ENCODE measurements at regions not wholly inside any gene's neighbourhood (a gene's known extent, or its start where the extent isn't known, plus 50 kb on each side); places are given as distances from the start of the nearest gene placed in this dataset.

GRCh38 chr6:4262526-4262925 lies 127.2 kb upstream of the ECI2 start (continued):
- TF ChIP-seq, protein P1, sequence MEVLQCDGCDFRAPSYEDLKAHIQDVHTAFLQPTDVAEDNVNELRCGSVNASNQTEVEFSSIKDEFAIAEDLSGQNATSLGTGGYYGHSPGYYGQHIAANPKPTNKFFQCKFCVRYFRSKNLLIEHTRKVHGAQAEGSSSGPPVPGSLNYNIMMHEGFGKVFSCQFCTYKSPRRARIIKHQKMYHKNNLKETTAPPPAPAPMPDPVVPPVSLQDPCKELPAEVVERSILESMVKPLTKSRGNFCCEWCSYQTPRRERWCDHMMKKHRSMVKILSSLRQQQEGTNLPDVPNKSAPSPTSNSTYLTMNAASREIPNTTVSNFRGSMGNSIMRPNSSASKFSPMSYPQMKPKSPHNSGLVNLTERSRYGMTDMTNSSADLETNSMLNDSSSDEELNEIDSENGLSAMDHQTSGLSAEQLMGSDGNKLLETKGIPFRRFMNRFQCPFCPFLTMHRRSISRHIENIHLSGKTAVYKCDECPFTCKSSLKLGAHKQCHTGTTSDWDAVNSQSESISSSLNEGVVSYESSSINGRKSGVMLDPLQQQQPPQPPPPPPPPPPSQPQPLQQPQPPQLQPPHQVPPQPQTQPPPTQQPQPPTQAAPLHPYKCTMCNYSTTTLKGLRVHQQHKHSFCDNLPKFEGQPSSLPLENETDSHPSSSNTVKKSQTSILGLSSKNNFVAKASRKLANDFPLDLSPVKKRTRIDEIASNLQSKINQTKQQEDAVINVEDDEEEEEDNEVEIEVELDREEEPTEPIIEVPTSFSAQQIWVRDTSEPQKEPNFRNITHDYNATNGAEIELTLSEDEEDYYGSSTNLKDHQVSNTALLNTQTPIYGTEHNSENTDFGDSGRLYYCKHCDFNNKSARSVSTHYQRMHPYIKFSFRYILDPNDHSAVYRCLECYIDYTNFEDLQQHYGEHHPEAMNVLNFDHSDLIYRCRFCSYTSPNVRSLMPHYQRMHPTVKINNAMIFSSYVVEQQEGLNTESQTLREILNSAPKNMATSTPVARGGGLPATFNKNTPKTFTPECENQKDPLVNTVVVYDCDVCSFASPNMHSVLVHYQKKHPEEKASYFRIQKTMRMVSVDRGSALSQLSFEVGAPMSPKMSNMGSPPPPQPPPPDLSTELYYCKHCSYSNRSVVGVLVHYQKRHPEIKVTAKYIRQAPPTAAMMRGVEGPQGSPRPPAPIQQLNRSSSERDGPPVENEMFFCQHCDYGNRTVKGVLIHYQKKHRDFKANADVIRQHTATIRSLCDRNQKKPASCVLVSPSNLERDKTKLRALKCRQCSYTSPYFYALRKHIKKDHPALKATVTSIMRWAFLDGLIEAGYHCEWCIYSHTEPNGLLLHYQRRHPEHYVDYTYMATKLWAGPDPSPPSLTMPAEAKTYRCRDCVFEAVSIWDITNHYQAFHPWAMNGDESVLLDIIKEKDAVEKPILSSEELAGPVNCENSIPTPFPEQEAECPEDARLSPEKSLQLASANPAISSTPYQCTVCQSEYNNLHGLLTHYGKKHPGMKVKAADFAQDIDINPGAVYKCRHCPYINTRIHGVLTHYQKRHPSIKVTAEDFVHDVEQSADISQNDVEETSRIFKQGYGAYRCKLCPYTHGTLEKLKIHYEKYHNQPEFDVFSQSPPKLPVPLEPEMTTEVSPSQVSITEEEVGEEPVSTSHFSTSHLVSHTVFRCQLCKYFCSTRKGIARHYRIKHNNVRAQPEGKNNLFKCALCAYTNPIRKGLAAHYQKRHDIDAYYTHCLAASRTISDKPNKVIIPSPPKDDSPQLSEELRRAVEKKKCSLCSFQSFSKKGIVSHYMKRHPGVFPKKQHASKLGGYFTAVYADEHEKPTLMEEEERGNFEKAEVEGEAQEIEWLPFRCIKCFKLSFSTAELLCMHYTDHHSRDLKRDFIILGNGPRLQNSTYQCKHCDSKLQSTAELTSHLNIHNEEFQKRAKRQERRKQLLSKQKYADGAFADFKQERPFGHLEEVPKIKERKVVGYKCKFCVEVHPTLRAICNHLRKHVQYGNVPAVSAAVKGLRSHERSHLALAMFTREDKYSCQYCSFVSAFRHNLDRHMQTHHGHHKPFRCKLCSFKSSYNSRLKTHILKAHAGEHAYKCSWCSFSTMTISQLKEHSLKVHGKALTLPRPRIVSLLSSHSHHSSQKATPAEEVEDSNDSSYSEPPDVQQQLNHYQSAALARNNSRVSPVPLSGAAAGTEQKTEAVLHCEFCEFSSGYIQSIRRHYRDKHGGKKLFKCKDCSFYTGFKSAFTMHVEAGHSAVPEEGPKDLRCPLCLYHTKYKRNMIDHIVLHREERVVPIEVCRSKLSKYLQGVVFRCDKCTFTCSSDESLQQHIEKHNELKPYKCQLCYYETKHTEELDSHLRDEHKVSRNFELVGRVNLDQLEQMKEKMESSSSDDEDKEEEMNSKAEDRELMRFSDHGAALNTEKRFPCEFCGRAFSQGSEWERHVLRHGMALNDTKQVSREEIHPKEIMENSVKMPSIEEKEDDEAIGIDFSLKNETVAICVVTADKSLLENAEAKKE (CRISPR knock-in tag; IDR thresholded peaks at IDR 0.05) = no peak

DNA sequence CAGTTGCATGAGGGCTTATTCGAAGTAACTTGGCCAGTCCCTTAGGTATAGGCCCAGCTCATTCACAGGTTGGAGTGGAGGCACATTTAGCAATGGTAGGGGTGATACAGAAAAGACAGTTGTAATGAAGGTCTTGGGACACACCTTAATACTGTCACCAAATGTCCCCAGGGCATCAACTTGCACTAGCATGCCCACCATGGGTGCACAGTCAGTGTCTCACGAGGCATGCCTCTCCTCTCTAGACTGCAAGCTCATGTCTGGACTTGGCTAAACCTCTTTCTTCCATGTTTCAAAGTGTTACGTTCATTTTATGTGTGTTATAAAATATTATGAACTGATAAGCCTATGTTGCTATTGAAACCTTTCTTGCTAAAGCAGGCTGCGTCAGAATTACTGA lies 124.0 kb upstream of the ECI2 start:
- no peak overlapping the region for H3K27ac Mint-ChIP-seq
- ATAC-seq = no peak
- H3K27me3 ChIP-seq (ENCODE audit: insufficient read depth) = no peaks in the 10 kb centered on the region
- H3K9me3 Mint-ChIP-seq = no peaks in the 10 kb centered on the region
- H3K9me2 ChIP-seq (ENCODE audit: insufficient read depth) = 0 out of 2 replicates have a peak, but pooled peaks cover 5% of the 10 kb centered on the region
- H3K36me3 ChIP-seq (ENCODE audit: insufficient read depth) = no peaks in the 10 kb centered on the region
- no peak for TF ChIP-seq STAT1 (IDR thresholded peaks at IDR 0.05; ENCODE audit: unreplicated experiment)
- no peak overlapping the region for H3K27ac ChIP-seq (ENCODE audit: low read depth)
- no peak overlapping the region for H2AFZ ChIP-seq
- H3K4me3 Mint-ChIP-seq = no peak overlapping the region
- no peaks in the 10 kb centered on the region for H3F3A ChIP-seq (replicated peaks; ENCODE audit: low read depth)
- H3K4me3 ChIP-seq = no peak overlapping the region
- H4K20me1 ChIP-seq (replicated peaks; ENCODE audit: insufficient read depth) = no peaks in the 10 kb centered on the region
- H3K4me2 ChIP-seq = no peak overlapping the region
- no peaks in the 10 kb centered on the region for H3K27me3 Mint-ChIP-seq (ENCODE audit: insufficient read depth, low read depth, poor library complexity)
- H3K36me3 Mint-ChIP-seq (ENCODE audit: low read depth) = no peaks in the 10 kb centered on the region
- no peaks in the 10 kb centered on the region for H3K4me1 ChIP-seq (ENCODE audit: insufficient read depth)
- no peaks in the 10 kb centered on the region for H3K79me2 ChIP-seq (replicated peaks; ENCODE audit: insufficient read depth)
- no peaks in the 10 kb centered on the region for H3K4me1 Mint-ChIP-seq
- DNase-seq (ENCODE audit: low spot score) = no peak

DNA sequence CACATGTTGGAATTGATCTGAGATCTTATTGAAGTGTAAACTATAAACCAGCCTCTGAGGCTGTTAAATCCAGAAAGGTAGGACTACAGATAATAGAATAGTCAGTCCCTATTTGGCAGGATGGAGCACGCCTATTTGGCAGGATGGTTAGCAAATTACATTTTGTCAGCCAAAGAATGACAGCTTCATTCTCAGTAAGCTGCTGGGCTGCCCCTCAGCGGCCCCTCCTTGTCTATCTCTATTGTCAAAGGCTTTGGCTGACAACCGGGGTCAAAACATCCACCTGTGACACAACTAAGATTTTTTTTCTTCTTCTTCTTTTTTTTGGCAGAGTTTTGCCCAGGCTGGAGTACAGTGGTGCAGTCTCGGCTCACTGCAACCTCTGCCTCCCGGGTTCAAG lies 123.4 kb upstream of the ECI2 start:
- Histone ChIP-seq H3K27ac (ENCODE audit: low read depth) (no peak overlapping the region), H3K4me1 (ENCODE audit: insufficient read depth) (no peaks in the 10 kb centered on the region), H2AFZ (no peak overlapping the region), H4K20me1 (replicated peaks; ENCODE audit: insufficient read depth) (no peaks in the 10 kb centered on the region), H3K9me2 (ENCODE audit: insufficient read depth) (0 out of 2 replicates have a peak, but pooled peaks cover 5% of the 10 kb centered on the region), H3K27me3 (ENCODE audit: insufficient read depth) (no peaks in the 10 kb centered on the region), H3K4me3 (no peak overlapping the region), H3F3A (replicated peaks; ENCODE audit: low read depth) (no peaks in the 10 kb centered on the region), H3K4me2 (no peak overlapping the region), H3K79me2 (replicated peaks; ENCODE audit: insufficient read depth) (no peaks in the 10 kb centered on the region), H3K36me3 (ENCODE audit: insufficient read depth) (no peaks in the 10 kb centered on the region)
- H3K4me3 Mint-ChIP-seq = no peak overlapping the region
- H3K27me3 Mint-ChIP-seq (ENCODE audit: insufficient read depth, low read depth, poor library complexity) = no peaks in the 10 kb centered on the region
- H3K27ac Mint-ChIP-seq = no peak overlapping the region
- no peaks in the 10 kb centered on the region for H3K4me1 Mint-ChIP-seq
- DNase-seq (ENCODE audit: low spot score) (no peak), ATAC-seq (no peak)
- H3K36me3 Mint-ChIP-seq (ENCODE audit: low read depth) = no peaks in the 10 kb centered on the region
- no peaks in the 10 kb centered on the region for H3K9me3 Mint-ChIP-seq
- TF ChIP-seq, protein P1 (CRISPR knock-in tag; IDR thresholded peaks at IDR 0.05) = no peak

Data from GM23338 (cell line).